H9 (cell line): ENCODE measurements at regions not wholly inside any gene's neighbourhood (a gene's known extent, or its start where the extent isn't known, plus 50 kb on each side); places are given as distances from the start of the nearest gene placed in this dataset.

Experiments used
- DNase-seq: peaks from one replicate; pipeline ENCODE4 v3.0.0-alpha.2; 2017
- H2AFZ ChIP-seq: one replicate; pipeline ENCODE4 v1.6.1; 2013; ENCODE audit warnings: mild to moderate bottlenecking, low read length, control low read depth, moderate library complexity
- H2AK5ac ChIP-seq: 2 replicates; pipeline ENCODE4 v1.6.1; 2013; ENCODE audit warnings: low read length, control low read depth, mixed read lengths; ENCODE audit not compliant: insufficient read length
- H2BK120ac ChIP-seq: one replicate; pipeline ENCODE4 v1.6.1; 2013; ENCODE audit warnings: low read depth, mild to moderate bottlenecking, low read length, control low read depth, inconsistent platforms; ENCODE audit not compliant: poor library complexity, severe bottlenecking
- H2BK12ac ChIP-seq: 2 replicates; pipeline ENCODE4 v1.6.1; 2013; ENCODE audit warnings: low read length, control low read depth, mixed read lengths, low read depth; ENCODE audit not compliant: insufficient read length
- H2BK15ac ChIP-seq: 2 replicates; pipeline ENCODE4 v1.6.1; 2013; ENCODE audit warnings: low read depth, low read length, control low read depth
- H2BK20ac ChIP-seq: one replicate; pipeline ENCODE4 v1.6.1; 2013; ENCODE audit warnings: low read depth, mild to moderate bottlenecking, low read length, control low read depth, inconsistent platforms; ENCODE audit not compliant: poor library complexity, severe bottlenecking
- H2BK5ac ChIP-seq: 2 replicates; pipeline ENCODE4 v1.6.1; 2013; ENCODE audit warnings: low read length, control low read depth, mixed read lengths; ENCODE audit not compliant: insufficient read length
- H3K14ac ChIP-seq: 2 replicates; pipeline ENCODE4 v1.6.1; 2013; ENCODE audit warnings: low read length, control low read depth; ENCODE audit not compliant: insufficient read depth
- H3K18ac ChIP-seq: 2 replicates; pipeline ENCODE4 v1.6.1; 2013; ENCODE audit warnings: low read depth, mild to moderate bottlenecking, mixed read lengths, low read length, control low read depth; ENCODE audit not compliant: insufficient read length
- H3K23ac ChIP-seq: 2 replicates; pipeline ENCODE4 v1.6.1; 2013; ENCODE audit warnings: low read length, control low read depth, mixed read lengths, low read depth; ENCODE audit not compliant: insufficient read length
- H3K23me2 ChIP-seq: 2 replicates; pipeline ENCODE4 v1.6.1; 2013; ENCODE audit warnings: low read depth, mild to moderate bottlenecking, mixed read lengths, low read length, control low read depth; ENCODE audit not compliant: insufficient read length, poor library complexity, severe bottlenecking
- H3K27ac ChIP-seq: 2 replicates; pipeline ENCODE4 v1.5.1; 2013; ENCODE audit warnings: low read length, control low read depth, mixed read lengths, low read depth; ENCODE audit not compliant: insufficient read length
- H3K27me3 ChIP-seq: 2 replicates; pipeline ENCODE4 v1.6.1; 2013; ENCODE audit warnings: low read length, control low read depth, inconsistent platforms; ENCODE audit not compliant: insufficient read depth
- H3K4ac ChIP-seq: 2 replicates; pipeline ENCODE4 v1.6.1; 2013; ENCODE audit warnings: low read depth, mild to moderate bottlenecking, control low read depth, inconsistent platforms, low read length, moderate library complexity
- H3K4me1 ChIP-seq: 2 replicates; pipeline ENCODE4 v1.6.1; 2013; ENCODE audit warnings: low read length, control low read depth, inconsistent platforms; ENCODE audit not compliant: insufficient read depth
- H3K4me2 ChIP-seq: 2 replicates; pipeline ENCODE4 v1.6.1; 2013; ENCODE audit warnings: low read length, control low read depth, mixed read lengths; ENCODE audit not compliant: insufficient read length, insufficient read depth
- H3K56ac ChIP-seq: 2 replicates; pipeline ENCODE4 v1.6.1; 2013; ENCODE audit warnings: low read depth, mild to moderate bottlenecking, mixed read lengths, low read length, control low read depth; ENCODE audit not compliant: insufficient read length
- H3K79me1 ChIP-seq: 2 replicates; pipeline ENCODE4 v1.6.1; 2013; ENCODE audit warnings: low read depth, mild to moderate bottlenecking, moderate library complexity, low read length, control low read depth, inconsistent platforms; ENCODE audit not compliant: insufficient read depth, poor library complexity, severe bottlenecking
- H3K79me2 ChIP-seq: 2 replicates; pipeline ENCODE4 v1.6.1; 2013; ENCODE audit warnings: low read length, control low read depth, inconsistent platforms; ENCODE audit not compliant: insufficient read depth
- H3K9ac ChIP-seq: 2 replicates; pipeline ENCODE4 v1.6.1; 2013; ENCODE audit warnings: low read length, control low read depth, mixed read lengths; ENCODE audit not compliant: insufficient read length; ENCODE audit errors: extremely low read depth
- H3K9me3 ChIP-seq: one replicate; pipeline ENCODE4 v1.6.1; 2013; ENCODE audit warnings: low read depth, low read length, inconsistent platforms; ENCODE audit not compliant: control insufficient read depth
- H3T11ph ChIP-seq: one replicate; pipeline ENCODE4 v1.6.1; 2013; ENCODE audit warnings: mild to moderate bottlenecking, low read length, control low read depth, inconsistent platforms
- H4K20me1 ChIP-seq: one replicate; pipeline ENCODE4 v1.6.1; 2013; ENCODE audit not compliant: control insufficient read depth, insufficient read length, insufficient read depth
- H4K5ac ChIP-seq: 2 replicates; pipeline ENCODE4 v1.6.1; 2013; ENCODE audit warnings: low read depth, mild to moderate bottlenecking, mixed read lengths, low read length, control low read depth; ENCODE audit not compliant: insufficient read length
- H4K8ac ChIP-seq: replicated peaks from 2 replicates; pipeline ENCODE4 v1.6.1; 2013; ENCODE audit warnings: low read length, control low read depth, mixed read lengths, low read depth; ENCODE audit not compliant: insufficient read length
- H4K91ac ChIP-seq: 2 replicates; pipeline ENCODE4 v1.6.1; 2013; ENCODE audit warnings: low read depth, mild to moderate bottlenecking, moderate library complexity, mixed read lengths, low read length, control low read depth; ENCODE audit not compliant: insufficient read length
- H3K27ac Mint-ChIP-seq, 3 experiments: 2 replicates in 2 of 3; 3 replicates in 1 of 3; pipeline ENCODE4 v1.8.0; 2020 to 2021; ENCODE audit warnings: mixed read lengths in 3 of 3, mild to moderate bottlenecking in 1 of 3, moderate library complexity in 1 of 3
- H3K27me3 Mint-ChIP-seq: 2 replicates; pipeline ENCODE4 v1.8.0; 2021; ENCODE audit warnings: low read depth, mild to moderate bottlenecking, moderate library complexity, mixed read lengths
- H3K36me3 Mint-ChIP-seq, 3 experiments: 2 replicates in 2 of 3; 3 replicates in 1 of 3; pipeline ENCODE4 v1.8.0; 2020 to 2021; ENCODE audit warnings: low read depth in 3 of 3, mixed read lengths in 3 of 3; ENCODE audit not compliant: insufficient read depth in 1 of 3
- H3K4me1 Mint-ChIP-seq, 2 experiments: 2 replicates each; pipeline ENCODE4 v1.8.0; 2020; ENCODE audit warnings: mixed read lengths in 2 of 2
- H3K4me3 Mint-ChIP-seq, 2 experiments: 2 replicates in 1 of 2; 3 replicates in 1 of 2; pipeline ENCODE4 v1.8.0; 2020 to 2021; ENCODE audit warnings: mild to moderate bottlenecking in 2 of 2, mixed read lengths in 2 of 2, moderate library complexity in 1 of 2
- H3K9me3 Mint-ChIP-seq, 2 experiments: 2 replicates in 1 of 2; 3 replicates in 1 of 2; pipeline ENCODE4 v1.8.0; 2020; ENCODE audit warnings: mild to moderate bottlenecking in 2 of 2, mixed read lengths in 2 of 2, moderate library complexity in 1 of 2
- WGBS: extraction: QIAGEN DNeasy Blood & Tissue Kit; methylation state at CpG from one replicate; pipeline ENCODE4 v1.1.7; 2013; ENCODE audit warnings: missing lambda C conversion rate, low lambda C conversion rate, mixed read lengths; ENCODE audit not compliant: insufficient read length; ENCODE audit errors: extremely low coverage; 5-methylcytosine and 5-hydroxymethylcytosine counted together
- TF ChIP-seq, protein P1 (sequence below): fragments of 200-600 bp; sonication (generic); conservative IDR thresholded peaks from 3 replicates; pipeline ENCODE4 v1.8.0; 2021; ENCODE audit warnings: antibody characterized with exemption, mild to moderate bottlenecking

GRCh38 chr7:54419209-54419608 is 123.0 kb upstream of the VSTM2A start:
- Histone ChIP-seq H3K79me1 (no peaks in the 10 kb centered on the region), H3K4me1 (peaks cover 2% of the 10 kb centered on the region; the same call in 1 of the 2 replicates), H3K27me3 (no peaks in the 10 kb centered on the region), H3K79me2 (no peaks in the 10 kb centered on the region), H3K9ac (no peak overlapping the region), H3K23me2 (no peaks in the 10 kb centered on the region), H3K56ac (no peak overlapping the region), H3K18ac (no peak overlapping the region), H2BK5ac (no peak overlapping the region), H2AK5ac (no peak overlapping the region), H3K4ac (no peak overlapping the region), H4K8ac (no peak overlapping the region), H3K23ac (no peak overlapping the region), H2BK15ac (no peak overlapping the region), H4K20me1 (no peaks in the 10 kb centered on the region), H3K14ac (no peak overlapping the region), H2AFZ (no peak overlapping the region), H3T11ph (no peak overlapping the region), H2BK12ac (no peak overlapping the region), H3K9me3 (no peaks in the 10 kb centered on the region), H4K5ac (no peak overlapping the region), H3K4me2 (no peak overlapping the region), H2BK20ac (no peak overlapping the region), H3K27ac (no peak overlapping the region), H4K91ac (no peak overlapping the region), H2BK120ac (no peak overlapping the region)
- Mint-ChIP-seq H3K36me3 (peaks cover 0 to 4% (median 3%) of the 10 kb centered on the region in 3 experiments; a peak in 4 of 7 replicates), H3K9me3 (peaks cover 0 to 6% of the 10 kb centered on the region in 2 experiments; a peak in 2 of 5 replicates), H3K27me3 (peaks cover 1% of the 10 kb centered on the region; the same call in 1 of the 2 replicates), H3K4me1 (peaks cover 9 to 12% of the 10 kb centered on the region in 2 experiments), H3K4me3 (peak overlapping the region in 1 of 2 experiments; percentile 12; a peak in 2 of 5 replicates), H3K27ac (no peak overlapping the region; a peak in 1 of 7 replicates)
- TF ChIP-seq, protein P1, sequence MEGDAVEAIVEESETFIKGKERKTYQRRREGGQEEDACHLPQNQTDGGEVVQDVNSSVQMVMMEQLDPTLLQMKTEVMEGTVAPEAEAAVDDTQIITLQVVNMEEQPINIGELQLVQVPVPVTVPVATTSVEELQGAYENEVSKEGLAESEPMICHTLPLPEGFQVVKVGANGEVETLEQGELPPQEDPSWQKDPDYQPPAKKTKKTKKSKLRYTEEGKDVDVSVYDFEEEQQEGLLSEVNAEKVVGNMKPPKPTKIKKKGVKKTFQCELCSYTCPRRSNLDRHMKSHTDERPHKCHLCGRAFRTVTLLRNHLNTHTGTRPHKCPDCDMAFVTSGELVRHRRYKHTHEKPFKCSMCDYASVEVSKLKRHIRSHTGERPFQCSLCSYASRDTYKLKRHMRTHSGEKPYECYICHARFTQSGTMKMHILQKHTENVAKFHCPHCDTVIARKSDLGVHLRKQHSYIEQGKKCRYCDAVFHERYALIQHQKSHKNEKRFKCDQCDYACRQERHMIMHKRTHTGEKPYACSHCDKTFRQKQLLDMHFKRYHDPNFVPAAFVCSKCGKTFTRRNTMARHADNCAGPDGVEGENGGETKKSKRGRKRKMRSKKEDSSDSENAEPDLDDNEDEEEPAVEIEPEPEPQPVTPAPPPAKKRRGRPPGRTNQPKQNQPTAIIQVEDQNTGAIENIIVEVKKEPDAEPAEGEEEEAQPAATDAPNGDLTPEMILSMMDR, result no peak
- WGBS, result no CpG with 5 or more reads among the region's 15 CpGs
- DNase-seq, result peak; percentile 34
